Activated gamma-delta T cell (primary cell): ENCODE measurements at regions not wholly inside any gene's neighbourhood (a gene's known extent, or its start where the extent isn't known, plus 50 kb on each side); places are given as distances from the start of the nearest gene placed in this dataset.

Source experiments
- DNase-seq: peaks from one replicate; lab custom pipeline; 2025; lab: John Stamatoyannopoulos, UW

- DNase-seq = no peak
These were observed 193.3 kb downstream of the RAMP3 start for GRCh38 chr7:45350896-45351295.

GRCh38 chr7:45358287-45358686 lies 200.7 kb downstream of the RAMP3 start:
- no peak for DNase-seq

- no peak for DNase-seq
These were observed 201.7 kb downstream of the RAMP3 start for GRCh38 chr7:45359250-45359649.

- no peak for DNase-seq
These were observed 202.2 kb downstream of the RAMP3 start for GRCh38 chr7:45359776-45360175.

GRCh38 chr7:45363669-45364068 lies 206.1 kb downstream of the RAMP3 start:
- DNase-seq = no peak

GRCh38 chr7:45365341-45365740 lies 207.8 kb downstream of the RAMP3 start:
- DNase-seq = no peak

- no peak for DNase-seq
These were observed 207.7 kb upstream of the ADCY1 start for GRCh38 chr7:45366475-45366874.

GRCh38 chr7:45367026-45367425 lies 207.1 kb upstream of the ADCY1 start:
- no peak for DNase-seq

GRCh38 chr7:45368129-45368807 lies 205.9 kb upstream of the ADCY1 start:
- no peak for DNase-seq

GRCh38 chr7:45384499-45384898 lies 189.7 kb upstream of the ADCY1 start:
- DNase-seq = no peak

- no peak for DNase-seq
These were observed 186.3 kb upstream of the ADCY1 start for GRCh38 chr7:45387837-45388236.

GRCh38 chr7:45389073-45389872 lies 184.9 kb upstream of the ADCY1 start:
- DNase-seq = no peak

GRCh38 chr7:45390180-45390579 lies 184.0 kb upstream of the ADCY1 start:
- DNase-seq = no peak

- no peak for DNase-seq
These were observed 183.4 kb upstream of the ADCY1 start for GRCh38 chr7:45390731-45391130.

GRCh38 chr7:45391618-45392451 lies 182.3 kb upstream of the ADCY1 start:
- no peak for DNase-seq

- DNase-seq = no peak
These were observed 180.0 kb upstream of the ADCY1 start for GRCh38 chr7:45394117-45394708.

- no peak for DNase-seq
These were observed 175.1 kb upstream of the ADCY1 start for GRCh38 chr7:45399069-45399468.

GRCh38 chr7:45400680-45401079 lies 173.5 kb upstream of the ADCY1 start:
- DNase-seq = no peak

GRCh38 chr7:45401155-45401554 lies 173.0 kb upstream of the ADCY1 start:
- no peak for DNase-seq

- DNase-seq = no peak
These were observed 172.3 kb upstream of the ADCY1 start for GRCh38 chr7:45401851-45402250.

GRCh38 chr7:45402480-45403218 lies 171.5 kb upstream of the ADCY1 start:
- no peak for DNase-seq

- DNase-seq = no peak
These were observed 169.5 kb upstream of the ADCY1 start for GRCh38 chr7:45404622-45405021.
